HL-60 (cell line): ENCODE measurements at regions not wholly inside any gene's neighbourhood (a gene's known extent, or its start where the extent isn't known, plus 50 kb on each side); places are given as distances from the start of the nearest gene placed in this dataset.

Experiments used
- DNase-seq, 2 experiments: peaks; one replicate each; pipeline ENCODE4 v3.0.0-alpha.2; 2010 to 2020; ENCODE audit warnings: low read depth in 1 of 2, low spot score in 1 of 2
- H3K27ac ChIP-seq: fragments of 250-450 bp; sonication (Bioruptor Pico); replicated peaks from 2 replicates; pipeline ENCODE4 v1.5.1; 2020; ENCODE audit warnings: mild to moderate bottlenecking, moderate library complexity
- H3K27me3 ChIP-seq: fragments of 250-450 bp; sonication (Bioruptor Pico); 2 replicates; pipeline ENCODE4 v1.5.1; 2021; ENCODE audit warnings: mild to moderate bottlenecking, moderate library complexity; ENCODE audit not compliant: insufficient read depth, poor library complexity, severe bottlenecking
- H3K4me3 ChIP-seq: replicated peaks from 2 replicates; pipeline ENCODE4 v1.5.1; 2011; ENCODE audit warnings: mild to moderate bottlenecking, control low read depth, low read length; ENCODE audit not compliant: insufficient read depth
- CTCF ChIP-seq: IDR thresholded peaks from one replicate; pipeline ENCODE4 v1.5.1; 2011; ENCODE audit warnings: low read length, control low read depth, inconsistent platforms; ENCODE audit not compliant: insufficient read depth
- GABPA ChIP-seq: IDR thresholded peaks from 2 replicates; pipeline ENCODE4 v1.6.1; 2012; ENCODE audit warnings: low read depth
- POLR2AphosphoS5 ChIP-seq: IDR thresholded peaks from 2 replicates; pipeline ENCODE4 v1.6.1; 2012; ENCODE audit warnings: low read depth
- REST ChIP-seq: IDR thresholded peaks from 2 replicates; pipeline ENCODE4 v1.6.1; 2012; ENCODE audit warnings: low read depth; ENCODE audit not compliant: insufficient replicate concordance
- SPI1 ChIP-seq: IDR thresholded peaks from 2 replicates; pipeline ENCODE4 v1.6.1; 2012; ENCODE audit warnings: low read depth, mild to moderate bottlenecking, borderline replicate concordance

GRCh38 chr5:120372899-120373298 lies 91.2 kb upstream of the PRR16 start:
- DNase-seq: no peak
- H3K27ac ChIP-seq: no peak overlapping the region
- H3K4me3 ChIP-seq: no peak overlapping the region
- no peak for TF ChIP-seq POLR2AphosphoS5
- TF ChIP-seq CTCF: no peak
- TF ChIP-seq GABPA: no peak
- TF ChIP-seq SPI1: no peak
- TF ChIP-seq REST: no peak
- H3K27me3 ChIP-seq: no peaks in the 10 kb centered on the region

- Histone ChIP-seq H3K4me3 (no peak overlapping the region), H3K27me3 (no peaks in the 10 kb centered on the region), H3K27ac (no peak overlapping the region)
- DNase-seq: no peak
- no peak for TF ChIP-seq GABPA
- TF ChIP-seq POLR2AphosphoS5: no peak
- TF ChIP-seq CTCF: no peak
- TF ChIP-seq SPI1: no peak
- no peak for TF ChIP-seq REST
Observed at GRCh38 chr5:120375248-120375647, 88.9 kb upstream of the PRR16 start.

GRCh38 chr5:120380644-120381043 lies 83.5 kb upstream of the PRR16 start:
- H3K27ac ChIP-seq: no peak overlapping the region
- TF ChIP-seq SPI1: no peak
- TF ChIP-seq REST: no peak
- TF ChIP-seq GABPA: no peak
- no peak for TF ChIP-seq POLR2AphosphoS5
- no peak for TF ChIP-seq CTCF
- H3K4me3 ChIP-seq: no peak overlapping the region
- H3K27me3 ChIP-seq: no peaks in the 10 kb centered on the region
- no peak for DNase-seq
